ENCODE measurements at regions not wholly inside any gene's neighbourhood (a gene's known extent, or its start where the extent isn't known, plus 50 kb on each side); places are given as distances from the start of the nearest gene placed in this dataset.

DNA sequence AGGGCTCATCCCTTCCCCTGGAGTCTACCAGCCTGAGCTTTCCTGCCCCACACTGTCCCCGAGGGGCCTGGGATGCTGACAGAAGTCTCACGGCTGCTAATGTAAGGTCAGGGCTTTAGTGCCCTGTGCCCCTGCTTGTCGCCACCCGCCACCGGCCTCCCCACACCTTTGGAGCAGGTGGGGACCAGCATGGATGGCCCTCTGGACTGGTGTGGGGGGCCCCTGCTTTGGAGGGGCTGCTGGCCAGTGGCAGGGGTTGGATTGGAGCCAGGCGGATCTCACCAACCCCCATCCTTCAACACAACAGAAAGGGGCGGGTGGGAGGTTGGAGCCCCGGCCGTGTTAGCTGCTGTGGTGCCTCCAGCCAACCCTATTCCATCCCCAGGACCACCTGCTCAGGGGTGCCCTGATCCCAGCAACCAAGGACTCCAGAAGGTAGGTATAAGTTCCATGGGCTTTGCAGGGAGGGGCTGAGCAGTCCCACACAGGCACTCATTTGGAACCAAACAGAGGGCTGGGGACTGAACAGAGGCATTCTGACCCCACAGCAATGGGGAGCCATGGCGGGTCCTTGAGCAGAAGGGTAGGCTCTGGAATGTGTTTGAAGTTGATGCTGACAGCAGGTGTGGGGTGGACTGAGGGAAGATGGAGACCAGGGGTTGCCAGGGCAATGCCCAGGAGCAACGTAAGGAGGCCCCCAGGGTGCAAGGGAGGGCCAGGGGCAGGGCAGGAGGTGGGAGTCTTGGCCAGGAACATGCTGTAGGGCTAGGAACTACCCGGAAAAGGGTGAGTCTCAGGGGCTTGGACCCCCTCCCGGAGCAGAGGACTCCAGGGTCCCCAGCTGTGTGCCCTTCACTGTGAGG is 145.1 kb upstream of the C14orf180 start:
- DNase-seq (ENCODE audit: low spot score) (no peak), ATAC-seq (ENCODE audit: low read depth) (no peak)
- TF ChIP-seq, protein P1, sequence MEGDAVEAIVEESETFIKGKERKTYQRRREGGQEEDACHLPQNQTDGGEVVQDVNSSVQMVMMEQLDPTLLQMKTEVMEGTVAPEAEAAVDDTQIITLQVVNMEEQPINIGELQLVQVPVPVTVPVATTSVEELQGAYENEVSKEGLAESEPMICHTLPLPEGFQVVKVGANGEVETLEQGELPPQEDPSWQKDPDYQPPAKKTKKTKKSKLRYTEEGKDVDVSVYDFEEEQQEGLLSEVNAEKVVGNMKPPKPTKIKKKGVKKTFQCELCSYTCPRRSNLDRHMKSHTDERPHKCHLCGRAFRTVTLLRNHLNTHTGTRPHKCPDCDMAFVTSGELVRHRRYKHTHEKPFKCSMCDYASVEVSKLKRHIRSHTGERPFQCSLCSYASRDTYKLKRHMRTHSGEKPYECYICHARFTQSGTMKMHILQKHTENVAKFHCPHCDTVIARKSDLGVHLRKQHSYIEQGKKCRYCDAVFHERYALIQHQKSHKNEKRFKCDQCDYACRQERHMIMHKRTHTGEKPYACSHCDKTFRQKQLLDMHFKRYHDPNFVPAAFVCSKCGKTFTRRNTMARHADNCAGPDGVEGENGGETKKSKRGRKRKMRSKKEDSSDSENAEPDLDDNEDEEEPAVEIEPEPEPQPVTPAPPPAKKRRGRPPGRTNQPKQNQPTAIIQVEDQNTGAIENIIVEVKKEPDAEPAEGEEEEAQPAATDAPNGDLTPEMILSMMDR (IDR thresholded peaks at IDR 0.05; ENCODE audit: poor library complexity, severe bottlenecking) = no peak
- no peak overlapping the region for H3K27ac ChIP-seq (ENCODE audit: poor library complexity, severe bottlenecking)
- no peaks in the 10 kb centered on the region for H3K4me1 ChIP-seq (ENCODE audit: insufficient read depth, poor library complexity, severe bottlenecking)
- H3K4me3 ChIP-seq (ENCODE audit: severe bottlenecking) = no peak overlapping the region
- no peaks in the 10 kb centered on the region for H3K9me3 ChIP-seq (ENCODE audit: severe bottlenecking)
- peaks cover 8% of the 10 kb centered on the region for H3K27me3 ChIP-seq (ENCODE audit: insufficient read depth, poor library complexity, severe bottlenecking)
- H3K36me3 ChIP-seq (ENCODE audit: low read depth) = no peaks in the 10 kb centered on the region

DNA sequence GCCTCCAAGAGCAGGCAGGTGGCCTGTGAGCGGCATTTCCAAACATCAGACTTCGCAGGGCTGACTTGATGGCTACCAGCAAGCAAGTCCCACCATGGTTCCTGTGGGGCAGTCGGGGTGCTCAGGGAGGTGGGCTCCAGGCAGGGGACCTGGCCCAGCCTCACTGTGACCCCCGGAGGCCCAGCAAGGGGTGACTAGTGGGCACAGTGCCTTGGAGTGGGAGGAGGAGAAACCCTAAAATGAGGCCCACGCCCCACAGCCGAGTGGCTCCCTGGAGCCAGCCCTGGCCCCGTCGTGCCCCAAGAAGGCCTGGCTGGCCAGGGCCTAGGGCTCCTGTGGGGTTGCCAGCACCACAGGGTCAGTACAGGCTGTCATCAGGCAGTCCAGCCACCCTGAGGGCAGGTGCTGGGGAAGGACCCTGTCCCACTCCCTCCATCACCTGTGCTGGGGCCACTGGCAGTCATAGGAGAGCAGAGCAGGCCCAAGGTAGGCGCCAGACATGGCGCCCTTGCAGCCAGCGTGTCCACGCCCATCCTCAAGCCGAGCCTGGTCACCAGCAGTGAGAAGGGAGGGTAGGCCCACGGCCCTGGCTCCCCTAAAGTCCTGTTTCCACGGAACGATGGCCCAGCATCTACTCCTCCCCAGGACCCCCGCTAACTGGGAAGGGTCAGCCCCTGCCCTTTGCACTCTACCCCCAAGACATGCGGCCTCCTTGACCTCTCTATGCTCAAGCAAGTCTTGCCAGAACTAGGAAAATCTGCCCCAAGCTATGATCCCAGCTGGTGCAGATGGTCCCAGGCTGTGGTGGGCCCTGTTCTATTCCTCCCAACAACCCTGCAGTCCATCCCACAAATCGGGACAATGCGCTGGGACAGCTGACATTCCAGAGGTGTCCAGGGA is 144.2 kb upstream of the C14orf180 start:
- TF ChIP-seq, protein P1 (IDR thresholded peaks at IDR 0.05; ENCODE audit: poor library complexity, severe bottlenecking) = no peak
- ATAC-seq (ENCODE audit: low read depth) (no peak), DNase-seq (ENCODE audit: low spot score) (no peak)
- Histone ChIP-seq H3K36me3 (ENCODE audit: low read depth) (no peaks in the 10 kb centered on the region), H3K9me3 (ENCODE audit: severe bottlenecking) (no peaks in the 10 kb centered on the region), H3K4me1 (ENCODE audit: insufficient read depth, poor library complexity, severe bottlenecking) (no peaks in the 10 kb centered on the region), H3K27me3 (ENCODE audit: insufficient read depth, poor library complexity, severe bottlenecking) (peaks cover 17% of the 10 kb centered on the region), H3K4me3 (ENCODE audit: severe bottlenecking) (no peak overlapping the region), H3K27ac (ENCODE audit: poor library complexity, severe bottlenecking) (no peak overlapping the region)

DNA sequence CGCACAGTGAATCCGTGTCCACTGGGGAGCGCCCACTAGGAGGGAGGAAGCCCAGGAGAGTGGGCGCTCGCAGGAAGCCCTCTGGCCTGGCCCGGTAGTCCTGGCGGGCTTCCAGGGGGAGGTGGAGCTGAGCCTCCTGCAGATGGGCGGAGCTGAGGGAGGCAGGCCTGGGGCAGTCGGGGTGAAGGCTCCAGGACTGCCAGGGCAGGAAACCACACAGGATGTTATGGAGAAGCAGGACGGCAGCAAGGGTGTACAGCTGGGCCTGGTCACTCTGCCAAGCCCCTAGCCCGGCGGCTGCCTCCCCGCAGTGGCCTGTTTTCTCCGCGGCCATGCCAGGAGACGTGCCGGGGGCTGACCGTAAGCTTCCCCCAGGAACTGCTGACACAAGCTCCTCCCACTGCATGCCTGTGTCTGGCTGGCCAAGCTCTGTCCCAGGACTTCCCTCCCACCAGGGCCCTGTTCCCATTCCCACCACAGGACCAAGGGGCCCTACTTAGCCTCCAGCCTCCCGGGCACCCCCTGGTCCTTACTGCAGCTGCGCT is 143.4 kb upstream of the C14orf180 start:
- Histone ChIP-seq H3K4me3 (ENCODE audit: severe bottlenecking) (no peak overlapping the region), H3K27me3 (ENCODE audit: insufficient read depth, poor library complexity, severe bottlenecking) (peaks cover 17% of the 10 kb centered on the region), H3K4me1 (ENCODE audit: insufficient read depth, poor library complexity, severe bottlenecking) (no peaks in the 10 kb centered on the region), H3K27ac (ENCODE audit: poor library complexity, severe bottlenecking) (no peak overlapping the region), H3K36me3 (ENCODE audit: low read depth) (no peaks in the 10 kb centered on the region), H3K9me3 (ENCODE audit: severe bottlenecking) (no peaks in the 10 kb centered on the region)
- ATAC-seq (ENCODE audit: low read depth) (peak; percentile 26; the same call in 1 of the 3 replicates), DNase-seq (ENCODE audit: low spot score) (no peak)
- TF ChIP-seq, protein P1 (IDR thresholded peaks at IDR 0.05; ENCODE audit: poor library complexity, severe bottlenecking) = no peak

DNA sequence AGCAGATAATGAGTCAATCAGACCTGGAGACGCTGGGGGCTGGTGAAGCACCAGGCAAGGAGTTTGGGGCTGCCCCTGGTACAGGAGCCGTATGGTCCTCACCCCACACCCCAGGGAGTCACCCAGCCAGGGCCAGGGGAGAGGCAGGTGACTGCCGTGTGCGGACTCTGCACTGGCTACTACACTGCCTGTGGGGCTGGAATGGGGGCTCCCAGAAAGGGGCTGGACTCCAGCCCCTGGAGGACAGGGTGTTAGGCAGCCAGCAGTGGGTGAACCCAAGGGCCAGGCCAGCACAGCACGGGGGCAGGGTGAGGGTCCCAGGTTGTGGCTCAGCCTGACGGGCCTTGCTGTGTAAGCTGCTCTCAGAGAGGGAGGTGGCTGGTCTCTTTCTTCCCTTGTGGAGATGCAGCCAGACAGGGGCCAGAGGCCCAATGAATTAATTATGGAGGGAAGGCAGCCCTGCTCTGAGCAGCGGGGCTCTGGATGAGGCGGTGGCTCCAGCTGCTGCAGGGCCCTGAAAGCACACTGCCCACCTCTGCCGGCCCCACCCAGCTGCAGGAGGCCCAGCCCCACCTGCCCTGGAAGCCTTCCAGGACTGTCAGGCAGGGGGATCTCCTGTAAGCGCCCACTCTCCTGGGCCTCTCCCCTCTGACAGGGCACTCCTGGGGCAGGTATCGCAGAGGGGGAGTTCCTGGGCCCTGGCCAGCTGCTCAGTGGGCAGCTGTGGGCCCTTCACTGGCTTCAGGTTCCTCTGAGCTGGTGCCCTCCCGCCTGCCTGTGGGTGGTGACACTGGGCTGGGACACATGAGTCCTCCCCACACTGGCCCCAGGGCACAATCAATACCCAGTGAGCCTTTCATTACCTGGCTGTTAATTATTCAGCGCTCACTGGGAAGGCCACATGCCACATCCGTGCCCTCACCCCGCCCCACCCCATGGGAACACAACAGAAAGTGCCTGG is 142.5 kb upstream of the C14orf180 start:
- H3K27ac ChIP-seq (ENCODE audit: poor library complexity, severe bottlenecking) = no peak overlapping the region
- no peak overlapping the region for H3K4me3 ChIP-seq (ENCODE audit: severe bottlenecking)
- H3K4me1 ChIP-seq (ENCODE audit: insufficient read depth, poor library complexity, severe bottlenecking) = no peaks in the 10 kb centered on the region
- peaks cover 17% of the 10 kb centered on the region for H3K27me3 ChIP-seq (ENCODE audit: insufficient read depth, poor library complexity, severe bottlenecking)
- TF ChIP-seq, protein P1 (IDR thresholded peaks at IDR 0.05; ENCODE audit: poor library complexity, severe bottlenecking) = no peak
- H3K36me3 ChIP-seq (ENCODE audit: low read depth) = no peaks in the 10 kb centered on the region
- DNase-seq (ENCODE audit: low spot score) (peak; percentile 62), ATAC-seq (ENCODE audit: low read depth) (no peak)
- H3K9me3 ChIP-seq (ENCODE audit: severe bottlenecking) = no peaks in the 10 kb centered on the region
